KMS-11 (cell line): ENCODE measurements at regions not wholly inside any gene's neighbourhood (a gene's known extent, or its start where the extent isn't known, plus 50 kb on each side); places are given as distances from the start of the nearest gene placed in this dataset.

Source experiments
- H2AFZ ChIP-seq: fragments of 200-600 bp; sonication (generic); 2 replicates; pipeline ENCODE4 v1.6.1; 2016; ENCODE audit warnings: antibody characterized with exemption, mixed run types, low read depth
- H3K27ac ChIP-seq: fragments of 200-600 bp; sonication (generic); 2 replicates; pipeline ENCODE4 v1.6.1; 2016; ENCODE audit warnings: mild to moderate bottlenecking, mixed run types
- H3K27me3 ChIP-seq: fragments of 200-600 bp; sonication (generic); 2 replicates; pipeline ENCODE4 v1.6.1; 2017; ENCODE audit warnings: mild to moderate bottlenecking, low read depth, mixed run types, moderate library complexity; ENCODE audit not compliant: insufficient read depth
- H3K36me3 ChIP-seq: fragments of 200-600 bp; sonication (generic); 2 replicates; pipeline ENCODE4 v1.6.1; 2017; ENCODE audit warnings: mild to moderate bottlenecking, mixed run types; ENCODE audit not compliant: insufficient read depth
- H3K4me1 ChIP-seq: fragments of 200-600 bp; sonication (generic); 2 replicates; pipeline ENCODE4 v1.6.1; 2016; ENCODE audit warnings: mild to moderate bottlenecking, low read depth, mixed run types; ENCODE audit not compliant: poor library complexity, severe bottlenecking
- H3K4me2 ChIP-seq: fragments of 200-600 bp; sonication (generic); 2 replicates; pipeline ENCODE4 v1.7.0; 2016; ENCODE audit warnings: mild to moderate bottlenecking, mixed run types
- H3K4me3 ChIP-seq: fragments of 200-600 bp; sonication (generic); IDR thresholded peaks from 2 replicates; pipeline ENCODE4 v1.6.1; 2017; ENCODE audit warnings: low read depth, low read length, mixed read lengths; ENCODE audit not compliant: insufficient read depth
- H3K79me2 ChIP-seq: fragments of 200-600 bp; sonication (generic); 2 replicates; pipeline ENCODE4 v1.6.1; 2016; ENCODE audit warnings: low read depth, mixed run types; ENCODE audit not compliant: insufficient read depth
- H3K9ac ChIP-seq: fragments of 200-600 bp; sonication (generic); 2 replicates; pipeline ENCODE4 v1.6.1; 2016; ENCODE audit warnings: mild to moderate bottlenecking, mixed run types
- H4K20me1 ChIP-seq: fragments of 200-600 bp; sonication (generic); 2 replicates; pipeline ENCODE4 v1.6.1; 2016; ENCODE audit warnings: mild to moderate bottlenecking, mixed run types; ENCODE audit not compliant: insufficient read depth
- CTCF ChIP-seq: fragments of 200-600 bp; sonication (generic); conservative IDR thresholded peaks from 2 replicates; pipeline ENCODE4 v1.6.1; 2017; ENCODE audit warnings: low read depth, mild to moderate bottlenecking, antibody characterized with exemption, low read length, moderate library complexity, mixed read lengths

GRCh38 chr3:141434255-141434654 lies 52.6 kb upstream of the RASA2 start:
- Histone ChIP-seq H3K27ac (no peak overlapping the region), H3K4me1 (peaks cover 74% of the 10 kb centered on the region), H3K36me3 (peaks cover 31% of the 10 kb centered on the region; the same call in 1 of the 2 replicates), H4K20me1 (peaks cover 31% of the 10 kb centered on the region), H3K79me2 (peaks cover 89% of the 10 kb centered on the region), H3K27me3 (no peaks in the 10 kb centered on the region), H2AFZ (no peak overlapping the region), H3K4me2 (no peak overlapping the region), H3K9ac (no peak overlapping the region), H3K4me3 (no peak overlapping the region)
- no peak for TF ChIP-seq CTCF

GRCh38 chr3:141436180-141436579 lies 50.6 kb upstream of the RASA2 start:
- Histone ChIP-seq H3K4me2 (no peak overlapping the region), H4K20me1 (peaks cover 37% of the 10 kb centered on the region), H3K27me3 (no peaks in the 10 kb centered on the region), H3K36me3 (peaks cover 28% of the 10 kb centered on the region; the same call in 1 of the 2 replicates), H3K79me2 (peaks cover 84% of the 10 kb centered on the region), H2AFZ (no peak overlapping the region), H3K4me1 (peaks cover 92% of the 10 kb centered on the region), H3K4me3 (no peak overlapping the region), H3K27ac (no peak overlapping the region), H3K9ac (no peak overlapping the region)
- no peak for TF ChIP-seq CTCF
